Caco-2 (cell line): ENCODE measurements at regions not wholly inside any gene's neighbourhood (a gene's known extent, or its start where the extent isn't known, plus 50 kb on each side); places are given as distances from the start of the nearest gene placed in this dataset.

Experiments used
- BruUV-seq: library from RNA; stranded (reverse); fragments of 400-500 nt; replicated peaks from 2 replicates; lab custom pipeline; 2021; lab: Mats Ljungman, UMichigan
- CTCF ChIA-PET: fragments of 300-600 bp; sonication (Branson Sonifier 250); formaldehyde crosslinking; loops from one replicate; lab custom pipeline; 2022; ENCODE audit warnings: antibody characterized with exemption; lab: Charles Lee
- POLR2A ChIA-PET: fragments of 300-600 bp; sonication (Branson Sonifier 250); formaldehyde crosslinking; loops from one replicate; lab custom pipeline; 2022; ENCODE audit warnings: antibody characterized with exemption; lab: Charles Lee
- DNase-seq, 2 experiments: peaks; one replicate each; pipeline versions ENCODE4 v3.0.0 to v3.0.0-alpha.2; 2020 to 2022
- H3K27me3 ChIP-seq: replicated peaks from 2 replicates; pipeline ENCODE4 v1.6.0; 2011; ENCODE audit warnings: low read length; ENCODE audit not compliant: control insufficient read depth, insufficient read depth
- H3K36me3 ChIP-seq: 2 replicates; pipeline ENCODE4 v1.5.1; 2011; ENCODE audit warnings: low read length; ENCODE audit not compliant: control insufficient read depth, insufficient read depth
- H3K4me1 ChIP-seq: fragments of 250-450 bp; sonication (Bioruptor Pico); 2 replicates; pipeline ENCODE4 v1.5.1; 2020; ENCODE audit warnings: mild to moderate bottlenecking
- H3K4me3 ChIP-seq: 2 replicates; pipeline ENCODE4 v1.5.1; 2011; ENCODE audit warnings: low read depth, mild to moderate bottlenecking, control low read depth, low read length
- H3K9me3 ChIP-seq: fragments of 250-450 bp; sonication (Bioruptor Pico); 2 replicates; pipeline ENCODE4 v1.5.1; 2020; ENCODE audit warnings: mild to moderate bottlenecking, moderate library complexity
- H3K27ac Mint-ChIP-seq: one replicate; pipeline ENCODE4 v1.8.0; 2022; ENCODE audit warnings: mixed read lengths; ENCODE audit not compliant: unreplicated experiment
- H3K27me3 Mint-ChIP-seq: one replicate; pipeline ENCODE4 v1.8.0; 2022; ENCODE audit warnings: mixed read lengths; ENCODE audit not compliant: insufficient read depth, unreplicated experiment
- H3K36me3 Mint-ChIP-seq: one replicate; pipeline ENCODE4 v1.8.0; 2022; ENCODE audit warnings: mild to moderate bottlenecking, mixed read lengths; ENCODE audit not compliant: insufficient read depth, unreplicated experiment
- H3K4me1 Mint-ChIP-seq: one replicate; pipeline ENCODE4 v1.8.0; 2022; ENCODE audit warnings: low read depth, mixed read lengths; ENCODE audit not compliant: unreplicated experiment
- H3K4me3 Mint-ChIP-seq: one replicate; pipeline ENCODE4 v1.8.0; 2022; ENCODE audit warnings: mild to moderate bottlenecking, moderate library complexity, mixed read lengths; ENCODE audit not compliant: unreplicated experiment
- H3K9me3 Mint-ChIP-seq: one replicate; pipeline ENCODE4 v1.8.0; 2022; ENCODE audit warnings: mixed read lengths; ENCODE audit not compliant: unreplicated experiment
- CTCF ChIP-seq, 2 experiments: fragments of 200-600 bp in 1 of 2; IDR thresholded peaks; 1 replicate in 1 of 2; 2 replicates in 1 of 2; pipeline versions ENCODE4 v1.5.1 to v1.8.0; 2011 to 2022; ENCODE audit warnings: antibody characterized with exemption in 1 of 2, control low read depth in 1 of 2, inconsistent platforms in 1 of 2, low read depth in 1 of 2, low read length in 1 of 2, mild to moderate bottlenecking in 1 of 2, moderate library complexity in 1 of 2; ENCODE audit not compliant: insufficient read depth in 1 of 2, severe bottlenecking in 1 of 2, unreplicated experiment in 1 of 2
- intact Hi-C: fragments of 100-400 bp; cut with micrococcal nuclease; formaldehyde crosslinking; loops from one replicate; pipeline ENCODE4 v1.10.0; 2022; ENCODE audit not compliant: unreplicated experiment

GRCh38 chr6:6907286-6907685 is 200.5 kb upstream of the RREB1 start:
- CTCF ChIA-PET, result no interaction called here
- H3K27me3 Mint-ChIP-seq, result no peaks in the 10 kb centered on the region
- no peaks in the 10 kb centered on the region for H3K27me3 ChIP-seq
- intact Hi-C loops, result no loop called here
- TF ChIP-seq CTCF (IDR thresholded peaks at IDR 0.05; ENCODE audit: insufficient read depth in 1 of 2, low read depth in 1 of 2, low read length in 1 of 2, severe bottlenecking in 1 of 2, unreplicated experiment in 1 of 2), result no peak
- no peaks in the 10 kb centered on the region for H3K36me3 ChIP-seq
- no peaks in the 10 kb centered on the region for H3K9me3 ChIP-seq
- no peak for DNase-seq
- no peak overlapping the region for H3K27ac Mint-ChIP-seq
- POLR2A ChIA-PET, result no interaction called here
- no peaks in the 10 kb centered on the region for H3K4me1 Mint-ChIP-seq
- no peaks in the 10 kb centered on the region for H3K4me1 ChIP-seq
- H3K4me3 ChIP-seq, result no peak overlapping the region
- no TSS peak for BruUV-seq
- no peak overlapping the region for H3K4me3 Mint-ChIP-seq
- H3K9me3 Mint-ChIP-seq, result no peaks in the 10 kb centered on the region
- no peaks in the 10 kb centered on the region for H3K36me3 Mint-ChIP-seq

DNA sequence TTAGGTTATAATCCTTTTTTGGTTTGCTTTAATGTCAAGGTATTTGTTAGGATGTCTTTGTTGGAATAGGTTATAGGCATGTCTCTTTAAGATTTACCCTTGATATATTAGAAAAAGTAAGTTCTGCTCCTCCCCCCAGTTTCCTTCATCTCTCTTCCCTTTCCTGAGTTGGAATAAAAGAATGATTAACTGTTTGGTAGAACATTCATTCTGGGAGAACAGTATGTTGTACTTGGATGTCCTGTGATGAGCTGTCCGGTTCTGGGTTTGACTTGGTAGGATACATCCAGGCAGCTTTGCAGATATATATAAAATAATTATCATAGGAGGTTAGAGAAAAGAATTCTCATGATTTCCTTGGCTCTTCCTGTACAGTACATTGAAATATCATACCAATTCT is 199.6 kb upstream of the RREB1 start:
- CTCF ChIA-PET, result no interaction called here
- POLR2A ChIA-PET, result no interaction called here

GRCh38 chr6:6909111-6909510 is 198.7 kb upstream of the RREB1 start:
- no peaks in the 10 kb centered on the region for H3K9me3 Mint-ChIP-seq
- no peaks in the 10 kb centered on the region for H3K4me1 Mint-ChIP-seq
- Histone ChIP-seq H3K9me3 (no peaks in the 10 kb centered on the region), H3K27me3 (no peaks in the 10 kb centered on the region), H3K4me3 (no peak overlapping the region), H3K36me3 (no peaks in the 10 kb centered on the region), H3K4me1 (no peaks in the 10 kb centered on the region)
- POLR2A ChIA-PET, result no interaction called here
- no peak for DNase-seq
- intact Hi-C loops, result no loop called here
- no peak for TF ChIP-seq CTCF (IDR thresholded peaks at IDR 0.05; ENCODE audit: insufficient read depth in 1 of 2, low read depth in 1 of 2, low read length in 1 of 2, severe bottlenecking in 1 of 2, unreplicated experiment in 1 of 2)
- CTCF ChIA-PET, result no interaction called here
- no peaks in the 10 kb centered on the region for H3K27me3 Mint-ChIP-seq
- no peaks in the 10 kb centered on the region for H3K36me3 Mint-ChIP-seq
- no TSS peak for BruUV-seq
- H3K27ac Mint-ChIP-seq, result no peak overlapping the region
- H3K4me3 Mint-ChIP-seq, result no peak overlapping the region

More for the DNA sequence above, 199.6 kb upstream of the RREB1 start:
- no peak overlapping the region for H3K4me3 ChIP-seq
- no peak for DNase-seq
- H3K4me1 ChIP-seq, result no peaks in the 10 kb centered on the region
- H3K9me3 ChIP-seq, result no peaks in the 10 kb centered on the region
- Mint-ChIP-seq H3K27me3 (no peaks in the 10 kb centered on the region), H3K9me3 (no peaks in the 10 kb centered on the region), H3K4me3 (no peak overlapping the region), H3K27ac (no peak overlapping the region), H3K4me1 (no peaks in the 10 kb centered on the region), H3K36me3 (no peaks in the 10 kb centered on the region)
- H3K36me3 ChIP-seq, result no peaks in the 10 kb centered on the region
- H3K27me3 ChIP-seq, result no peaks in the 10 kb centered on the region
- TF ChIP-seq CTCF (IDR thresholded peaks at IDR 0.05; ENCODE audit: insufficient read depth in 1 of 2, low read depth in 1 of 2, low read length in 1 of 2, severe bottlenecking in 1 of 2, unreplicated experiment in 1 of 2), result no peak
- BruUV-seq, result no TSS peak
- intact Hi-C loops, result no loop called here
